ENCODE measurements at regions not wholly inside any gene's neighbourhood (a gene's known extent, or its start where the extent isn't known, plus 50 kb on each side); places are given as distances from the start of the nearest gene placed in this dataset.

DNA sequence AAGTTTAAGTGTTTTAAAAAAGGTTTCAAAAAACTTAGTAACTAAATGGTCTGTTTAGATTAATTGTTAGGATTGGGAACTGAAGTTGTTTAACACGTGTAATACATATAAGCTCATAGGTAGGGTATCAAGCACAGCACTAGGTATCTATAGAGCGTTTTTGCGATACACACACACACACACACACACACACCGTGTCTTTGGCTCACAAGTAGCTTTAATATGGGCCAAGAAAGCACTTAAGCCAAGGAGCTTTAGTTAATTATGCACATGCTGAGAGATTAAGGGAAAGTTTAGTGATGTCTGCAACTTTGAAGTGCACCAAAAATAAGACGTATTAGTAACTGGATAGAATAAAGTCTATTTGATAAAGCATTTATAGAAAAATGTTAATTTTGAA lies 93.8 kb upstream of the CNTNAP2 start:
- no peak overlapping the region for H2BK20ac ChIP-seq (ENCODE audit: low read depth, low read length)
- H3K56ac ChIP-seq (ENCODE audit: extremely low read depth, insufficient read depth, low read length) = no peak overlapping the region
- no peak overlapping the region for H3K4ac ChIP-seq (ENCODE audit: low read depth, low read length)
- H3K4me3 ChIP-seq (ENCODE audit: insufficient read depth, low read depth, low read length) = no peak overlapping the region
- no peak overlapping the region for H2BK15ac ChIP-seq (ENCODE audit: low read depth, low read length)
- TF ChIP-seq MXI1 (IDR thresholded peaks at IDR 0.05; ENCODE audit: borderline replicate concordance, low read depth, low read length) (no peak), CEBPB (IDR thresholded peaks at IDR 0.05; ENCODE audit: low read depth, low read length) (no peak), MAFK (IDR thresholded peaks at IDR 0.05; ENCODE audit: low read depth, low read length) (no peak), FOS (IDR thresholded peaks at IDR 0.05; ENCODE audit: low read depth, low read length) (no peak), MAZ (IDR thresholded peaks at IDR 0.05; ENCODE audit: borderline replicate concordance, low read depth, low read length) (no peak), CHD1 (IDR thresholded peaks at IDR 0.05; ENCODE audit: low read depth, low read length) (no peak)
- TF ChIP-seq, protein P1, sequence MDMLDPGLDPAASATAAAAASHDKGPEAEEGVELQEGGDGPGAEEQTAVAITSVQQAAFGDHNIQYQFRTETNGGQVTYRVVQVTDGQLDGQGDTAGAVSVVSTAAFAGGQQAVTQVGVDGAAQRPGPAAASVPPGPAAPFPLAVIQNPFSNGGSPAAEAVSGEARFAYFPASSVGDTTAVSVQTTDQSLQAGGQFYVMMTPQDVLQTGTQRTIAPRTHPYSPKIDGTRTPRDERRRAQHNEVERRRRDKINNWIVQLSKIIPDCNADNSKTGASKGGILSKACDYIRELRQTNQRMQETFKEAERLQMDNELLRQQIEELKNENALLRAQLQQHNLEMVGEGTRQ (IDR thresholded peaks at IDR 0.05; ENCODE audit: low read depth, low read length) = no peak
- TF ChIP-seq, protein P2, sequence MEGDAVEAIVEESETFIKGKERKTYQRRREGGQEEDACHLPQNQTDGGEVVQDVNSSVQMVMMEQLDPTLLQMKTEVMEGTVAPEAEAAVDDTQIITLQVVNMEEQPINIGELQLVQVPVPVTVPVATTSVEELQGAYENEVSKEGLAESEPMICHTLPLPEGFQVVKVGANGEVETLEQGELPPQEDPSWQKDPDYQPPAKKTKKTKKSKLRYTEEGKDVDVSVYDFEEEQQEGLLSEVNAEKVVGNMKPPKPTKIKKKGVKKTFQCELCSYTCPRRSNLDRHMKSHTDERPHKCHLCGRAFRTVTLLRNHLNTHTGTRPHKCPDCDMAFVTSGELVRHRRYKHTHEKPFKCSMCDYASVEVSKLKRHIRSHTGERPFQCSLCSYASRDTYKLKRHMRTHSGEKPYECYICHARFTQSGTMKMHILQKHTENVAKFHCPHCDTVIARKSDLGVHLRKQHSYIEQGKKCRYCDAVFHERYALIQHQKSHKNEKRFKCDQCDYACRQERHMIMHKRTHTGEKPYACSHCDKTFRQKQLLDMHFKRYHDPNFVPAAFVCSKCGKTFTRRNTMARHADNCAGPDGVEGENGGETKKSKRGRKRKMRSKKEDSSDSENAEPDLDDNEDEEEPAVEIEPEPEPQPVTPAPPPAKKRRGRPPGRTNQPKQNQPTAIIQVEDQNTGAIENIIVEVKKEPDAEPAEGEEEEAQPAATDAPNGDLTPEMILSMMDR (conservative IDR thresholded peaks at IDR 0.05; ENCODE audit: low read depth, low read length) = no peak
- no peak overlapping the region for H4K91ac ChIP-seq (ENCODE audit: insufficient read depth, low read depth, low read length)
- no peak overlapping the region for H3K23ac ChIP-seq (ENCODE audit: low read depth, low read length)
- no peak overlapping the region for H2AK9ac ChIP-seq (replicated peaks; ENCODE audit: low read depth, low read length, poor library complexity)
- no peak overlapping the region for H3K4me2 ChIP-seq (ENCODE audit: low read depth, low read length)
- no peaks in the 10 kb centered on the region for H4K20me1 ChIP-seq (ENCODE audit: insufficient read depth, low read length)
- no peaks in the 10 kb centered on the region for H3K79me1 ChIP-seq (ENCODE audit: low read depth in 1 of 2, low read length in 2 of 2)
- dilution Hi-C loops (cut with HindIII; ENCODE audit: low sequenced_read_pairs, unreplicated experiment) = no loop called here
- no peak overlapping the region for H4K5ac ChIP-seq (ENCODE audit: low read depth, low read length)
- WGBS, 2 experiments (ENCODE audit: extremely low coverage in 2 of 2, insufficient read length in 1 of 2) = no CpG with 5 or more reads among the region's 5 CpGs
- no peak overlapping the region for H2BK120ac ChIP-seq (ENCODE audit: low read depth, low read length)
- ATAC-seq (ENCODE audit: low read depth) (no peak), DNase-seq (no peak)
- ChIA-PET POLR2A (ENCODE audit: unreplicated experiment) (no interaction called here), CTCF (no interaction called here)
- H2AK5ac ChIP-seq (ENCODE audit: low read depth, low read length) = no peak overlapping the region
- H3K18ac ChIP-seq (ENCODE audit: low read depth, low read length) = no peak overlapping the region
- intact Hi-C loops (cut with micrococcal nuclease) = no loop called here
- no peak overlapping the region for H4K8ac ChIP-seq (ENCODE audit: low read depth in 2 of 2, low read length in 2 of 2)
- no peak overlapping the region for H2BK5ac ChIP-seq (ENCODE audit: low read depth, low read length, poor library complexity, severe bottlenecking)
- no peaks in the 10 kb centered on the region for H3K36me3 ChIP-seq (ENCODE audit: control insufficient read depth, insufficient read depth, low read length)
- H3K4me1 ChIP-seq (ENCODE audit: control insufficient read depth, insufficient read depth, low read length) = no peaks in the 10 kb centered on the region
- no peak overlapping the region for H2AFZ ChIP-seq (replicated peaks; ENCODE audit: low read length, poor library complexity)
- no peaks in the 10 kb centered on the region for H3K9me1 ChIP-seq (ENCODE audit: insufficient read depth, low read length)
- H3K27me3 ChIP-seq (ENCODE audit: control insufficient read depth, insufficient read depth, low read length) = no peaks in the 10 kb centered on the region
- no TSS peak for BruUV-seq (replicated peaks)
- H3K14ac ChIP-seq (replicated peaks; ENCODE audit: low read depth, low read length) = no peak overlapping the region
- no peak overlapping the region for H3K27ac ChIP-seq (ENCODE audit: insufficient read depth, low read length)
- in situ Hi-C loops (cut with MboI; ENCODE audit: low sequenced_read_pairs) = no loop called here
- H3K9ac ChIP-seq (ENCODE audit: low read depth, low read length) = no peak overlapping the region
- peaks cover 8% of the 10 kb centered on the region; the same call in 1 of the 2 replicates for H3K9me3 ChIP-seq (ENCODE audit: control insufficient read depth, insufficient read depth, low read length)

Data from IMR-90 (cell line).